Nephron progenitor cell (in vitro differentiated cells): ENCODE measurements at regions not wholly inside any gene's neighbourhood (a gene's known extent, or its start where the extent isn't known, plus 50 kb on each side); places are given as distances from the start of the nearest gene placed in this dataset.

Experiments
- DNase-seq: peaks from one replicate; pipeline ENCODE4 v3.0.0; 2021
- H3K27ac Mint-ChIP-seq: 2 replicates; pipeline ENCODE4 v1.8.0; 2021; ENCODE audit warnings: mild to moderate bottlenecking, moderate library complexity, mixed read lengths
- H3K27me3 Mint-ChIP-seq: 2 replicates; pipeline ENCODE4 v1.8.0; 2021; ENCODE audit warnings: mild to moderate bottlenecking, low read depth, mixed read lengths; ENCODE audit not compliant: poor library complexity
- H3K36me3 Mint-ChIP-seq: 2 replicates; pipeline ENCODE4 v1.8.0; 2021; ENCODE audit warnings: low read depth, mixed read lengths
- H3K4me1 Mint-ChIP-seq: 2 replicates; pipeline ENCODE4 v1.8.0; 2021; ENCODE audit warnings: mixed read lengths
- H3K4me3 Mint-ChIP-seq: 2 replicates; pipeline ENCODE4 v1.8.0; 2021; ENCODE audit warnings: mild to moderate bottlenecking, moderate library complexity, mixed read lengths
- H3K9me3 Mint-ChIP-seq: 2 replicates; pipeline ENCODE4 v1.8.0; 2021; ENCODE audit warnings: mild to moderate bottlenecking, moderate library complexity, mixed read lengths
- CTCF ChIP-seq: fragments of 200-600 bp; sonication (generic); IDR thresholded peaks from 2 replicates; pipeline ENCODE4 v1.5.0; 2021; ENCODE audit warnings: antibody characterized with exemption

GRCh38 chr5:155926766-155927165 lies 400.2 kb upstream of the SGCD start:
- DNase-seq: no peak
- H3K9me3 Mint-ChIP-seq: no peaks in the 10 kb centered on the region
- TF ChIP-seq CTCF: no peak
- no peaks in the 10 kb centered on the region for H3K36me3 Mint-ChIP-seq
- H3K4me1 Mint-ChIP-seq: no peaks in the 10 kb centered on the region
- no peak overlapping the region for H3K4me3 Mint-ChIP-seq
- no peaks in the 10 kb centered on the region for H3K27me3 Mint-ChIP-seq
- no peak overlapping the region for H3K27ac Mint-ChIP-seq

DNA sequence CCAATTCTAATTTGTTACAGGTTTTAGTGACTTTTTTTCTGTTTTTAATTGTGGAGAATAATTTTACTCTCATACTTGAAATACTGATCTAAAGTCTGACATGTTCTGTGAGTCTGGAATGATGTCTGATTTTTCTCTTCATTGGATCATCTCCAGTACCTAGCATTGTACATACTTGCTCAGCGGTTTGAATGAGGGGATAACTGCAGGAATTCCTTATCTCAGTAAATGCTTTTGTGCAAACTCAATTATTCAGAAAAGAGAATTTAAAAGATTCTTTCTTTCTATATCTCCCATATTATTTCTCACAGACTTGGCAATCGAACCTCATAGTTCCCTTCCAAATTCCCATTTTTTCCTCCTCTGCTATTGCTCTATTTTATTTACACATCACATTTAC lies 397.9 kb upstream of the SGCD start:
- no peak for DNase-seq
- no peaks in the 10 kb centered on the region for H3K9me3 Mint-ChIP-seq
- H3K27me3 Mint-ChIP-seq: peaks cover 3% of the 10 kb centered on the region
- no peaks in the 10 kb centered on the region for H3K4me1 Mint-ChIP-seq
- no peak overlapping the region for H3K4me3 Mint-ChIP-seq
- H3K36me3 Mint-ChIP-seq: no peaks in the 10 kb centered on the region
- H3K27ac Mint-ChIP-seq: no peak overlapping the region
- TF ChIP-seq CTCF: no peak

DNA sequence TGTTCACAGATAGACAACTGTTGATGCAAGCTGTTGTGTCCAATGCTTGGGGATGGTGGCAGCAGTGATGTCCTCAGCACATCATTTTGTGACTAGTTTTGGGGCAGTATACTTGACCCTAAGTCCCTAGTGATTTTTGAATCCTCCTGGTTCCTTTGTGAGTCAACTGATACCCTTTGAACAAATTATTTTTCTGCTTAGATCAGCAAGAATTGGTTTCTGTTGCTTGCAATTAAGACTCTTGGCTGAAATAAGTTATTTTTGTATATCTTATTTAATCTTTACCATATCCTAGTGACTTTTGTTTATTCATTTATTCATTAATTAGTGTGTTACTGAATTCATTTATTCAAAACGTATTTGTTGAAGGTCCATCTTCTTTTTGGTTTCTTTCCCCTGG lies 392.0 kb upstream of the SGCD start:
- DNase-seq: no peak
- Mint-ChIP-seq H3K27me3 (peaks cover 8% of the 10 kb centered on the region), H3K9me3 (no peaks in the 10 kb centered on the region), H3K4me3 (no peak overlapping the region), H3K4me1 (no peaks in the 10 kb centered on the region), H3K27ac (no peak overlapping the region), H3K36me3 (no peaks in the 10 kb centered on the region)
- no peak for TF ChIP-seq CTCF

DNA sequence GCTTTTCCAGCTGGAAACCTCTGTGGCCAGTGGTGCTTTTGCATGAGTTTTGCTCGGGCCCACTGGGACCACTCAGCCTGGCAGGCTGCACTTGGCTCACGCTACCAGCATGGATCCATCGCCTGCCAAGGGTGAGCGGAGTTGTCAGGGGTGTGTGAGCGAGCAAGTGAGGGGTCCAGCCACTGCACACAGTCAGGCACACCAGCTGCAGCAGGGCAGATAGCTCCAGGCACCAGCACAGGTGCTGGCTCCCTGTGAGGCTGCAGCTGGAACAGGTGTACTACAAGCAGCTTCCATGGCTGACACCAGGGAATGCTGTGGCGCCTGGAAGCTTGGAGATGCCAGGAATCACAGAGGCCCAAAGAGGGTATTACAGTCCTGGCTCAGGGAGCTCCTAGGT lies 391.2 kb upstream of the SGCD start:
- Mint-ChIP-seq H3K27ac (no peak overlapping the region), H3K4me3 (no peak overlapping the region), H3K27me3 (peaks cover 8% of the 10 kb centered on the region), H3K4me1 (no peaks in the 10 kb centered on the region), H3K36me3 (no peaks in the 10 kb centered on the region), H3K9me3 (no peaks in the 10 kb centered on the region)
- no peak for DNase-seq
- TF ChIP-seq CTCF: no peak

GRCh38 chr5:155936520-155937406 lies 390.2 kb upstream of the SGCD start:
- no peak overlapping the region for H3K4me3 Mint-ChIP-seq

More at GRCh38 chr5:155936520-155937406, 390.2 kb upstream of the SGCD start:
- Mint-ChIP-seq H3K27me3 (peaks cover 8% of the 10 kb centered on the region), H3K27ac (no peak overlapping the region), H3K9me3 (no peaks in the 10 kb centered on the region), H3K4me1 (no peaks in the 10 kb centered on the region), H3K36me3 (no peaks in the 10 kb centered on the region)
- no peak for TF ChIP-seq CTCF
- DNase-seq: no peak
